ENCODE measurements at regions not wholly inside any gene's neighbourhood (a gene's known extent, or its start where the extent isn't known, plus 50 kb on each side); places are given as distances from the start of the nearest gene placed in this dataset.
"Not testable (repeated sequence)": the region's sequence is repeated elsewhere in the genome, so short reads cannot be mapped to it uniquely, and the experiment has no call there.

- H4K91ac ChIP-seq (ENCODE audit: low read depth, low read length); H4K8ac ChIP-seq (ENCODE audit: low read depth, low read length): not testable (repeated sequence)
- WGBS (ENCODE audit: extremely low coverage, insufficient coverage, insufficient read length), result no CpG with 5 or more reads among the region's 4 CpGs
Measured at GRCh38 chr7:70207-70606, 122.2 kb upstream of the FAM20C start.

DNA sequence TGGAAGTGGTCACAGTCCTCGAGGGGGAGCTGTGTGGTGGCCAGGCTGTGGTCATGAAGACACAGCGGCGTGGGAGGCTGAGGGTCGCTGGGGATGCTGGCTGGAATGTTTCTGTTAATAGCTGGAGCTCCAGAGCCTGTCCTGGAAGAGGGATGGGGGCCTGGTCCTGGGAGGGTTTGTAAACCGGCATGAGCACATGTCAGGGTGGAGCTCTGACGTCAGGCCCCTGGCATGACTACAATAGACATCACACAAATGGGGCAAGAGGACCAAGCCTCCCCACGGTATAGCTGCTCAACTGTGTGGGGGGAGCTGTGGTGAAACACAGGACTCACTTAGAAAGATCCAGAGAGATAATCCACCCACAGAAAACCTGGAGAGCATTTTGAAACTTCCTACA is 121.4 kb upstream of the FAM20C start:
- not testable (repeated sequence) for H3K23ac ChIP-seq (ENCODE audit: low read length); DNase-seq

More at GRCh38 chr7:70207-70606, 122.2 kb upstream of the FAM20C start:
- H3K79me1 ChIP-seq (ENCODE audit: low read length); H3K36me3 ChIP-seq (ENCODE audit: control insufficient read depth in 1 of 2, insufficient read depth in 2 of 2, low read length in 2 of 2); H3K4me2 ChIP-seq (ENCODE audit: low read length); H3K9me3 ChIP-seq (ENCODE audit: insufficient read depth, low read depth, low read length); H2BK120ac ChIP-seq (ENCODE audit: insufficient read depth, low read length, poor library complexity); H4K12ac ChIP-seq (ENCODE audit: low read depth, low read length); H3K18ac ChIP-seq (ENCODE audit: low read length); DNase-seq; H3K27ac ChIP-seq (ENCODE audit: low read depth, low read length); H3K4me1 ChIP-seq (ENCODE audit: control insufficient read depth in 1 of 2, insufficient read depth in 2 of 2, low read length in 2 of 2); H3K4ac ChIP-seq (ENCODE audit: low read depth, low read length); H3K4me3 ChIP-seq (ENCODE audit: low read depth, low read length); H2AFZ ChIP-seq (ENCODE audit: insufficient read depth, low read length, poor library complexity); H3K79me2 ChIP-seq (ENCODE audit: control insufficient read depth, insufficient read depth, low read length, poor library complexity); H2BK12ac ChIP-seq (ENCODE audit: low read length); H3K9ac ChIP-seq (ENCODE audit: low read length); H3K23ac ChIP-seq (ENCODE audit: low read length); H3K27me3 ChIP-seq (ENCODE audit: insufficient read depth, low read length); H3K14ac ChIP-seq (ENCODE audit: low read length); H2BK5ac ChIP-seq (ENCODE audit: low read depth, low read length, poor library complexity); H2AK5ac ChIP-seq (ENCODE audit: low read length): not testable (repeated sequence)

DNA sequence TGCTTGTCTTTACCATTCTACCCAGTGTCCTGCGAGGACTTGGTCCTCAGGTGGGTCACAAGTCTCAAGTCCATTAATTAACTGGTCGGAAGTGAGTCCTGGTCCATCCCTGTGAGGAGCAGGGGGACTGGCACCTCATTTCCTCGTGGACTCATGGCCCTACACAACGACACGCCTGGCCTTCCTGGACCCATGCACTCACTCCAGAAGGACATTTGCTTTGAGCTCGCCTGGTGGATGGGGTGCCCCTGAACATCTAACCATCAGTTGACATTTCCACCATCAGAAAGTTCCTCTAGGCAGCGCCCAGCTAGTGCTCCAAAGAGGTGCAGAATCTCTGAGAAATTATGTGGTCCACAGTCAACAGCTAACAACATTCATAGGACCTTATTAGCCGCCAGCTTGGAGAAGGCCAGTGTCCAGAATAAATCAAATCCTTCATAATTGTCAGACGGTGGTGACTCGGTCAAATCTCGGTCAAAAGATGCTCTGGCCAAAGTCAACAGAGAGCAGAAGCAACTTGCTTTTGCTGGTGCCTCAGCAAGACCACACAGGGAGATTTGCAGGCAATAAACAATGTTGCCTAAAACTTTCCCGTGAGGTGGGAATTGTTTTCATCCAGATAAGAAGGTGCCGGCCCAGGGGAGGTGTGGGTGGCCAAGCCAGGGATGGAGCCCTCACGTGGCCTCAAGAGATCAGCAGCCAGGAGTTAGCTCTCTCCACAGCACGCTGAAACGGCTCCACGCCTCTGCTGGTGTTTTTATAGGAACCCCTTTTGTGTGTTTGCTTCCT is 119.9 kb upstream of the FAM20C start:
- DNase-seq; H3K27me3 ChIP-seq (ENCODE audit: insufficient read depth, low read length); H3K18ac ChIP-seq (ENCODE audit: low read length); H3K9ac ChIP-seq (ENCODE audit: low read length); H2BK120ac ChIP-seq (ENCODE audit: insufficient read depth, low read length, poor library complexity); H2AK5ac ChIP-seq (ENCODE audit: low read length); H3K79me2 ChIP-seq (ENCODE audit: control insufficient read depth, insufficient read depth, low read length, poor library complexity); H4K12ac ChIP-seq (ENCODE audit: low read depth, low read length); H2AFZ ChIP-seq (ENCODE audit: insufficient read depth, low read length, poor library complexity); H3K4me2 ChIP-seq (ENCODE audit: low read length); H2BK12ac ChIP-seq (ENCODE audit: low read length); H3K9me3 ChIP-seq (ENCODE audit: insufficient read depth, low read depth, low read length); H3K4me1 ChIP-seq (ENCODE audit: control insufficient read depth in 1 of 2, insufficient read depth in 2 of 2, low read length in 2 of 2); H3K14ac ChIP-seq (ENCODE audit: low read length); H3K23ac ChIP-seq (ENCODE audit: low read length); H3K4ac ChIP-seq (ENCODE audit: low read depth, low read length); H3K27ac ChIP-seq (ENCODE audit: low read depth, low read length); H3K4me3 ChIP-seq (ENCODE audit: low read depth, low read length); H3K79me1 ChIP-seq (ENCODE audit: low read length); H2BK5ac ChIP-seq (ENCODE audit: low read depth, low read length, poor library complexity); H3K36me3 ChIP-seq (ENCODE audit: control insufficient read depth in 1 of 2, insufficient read depth in 2 of 2, low read length in 2 of 2); H4K91ac ChIP-seq (ENCODE audit: low read depth, low read length); H4K8ac ChIP-seq (ENCODE audit: low read depth, low read length): not testable (repeated sequence)
- WGBS (ENCODE audit: extremely low coverage, insufficient coverage, insufficient read length), result no CpG with 5 or more reads among the region's 17 CpGs

More for the DNA sequence above, 121.4 kb upstream of the FAM20C start:
- H3K79me2 ChIP-seq (ENCODE audit: control insufficient read depth, insufficient read depth, low read length, poor library complexity); H3K9ac ChIP-seq (ENCODE audit: low read length); H3K4me1 ChIP-seq (ENCODE audit: control insufficient read depth in 1 of 2, insufficient read depth in 2 of 2, low read length in 2 of 2); H3K36me3 ChIP-seq (ENCODE audit: control insufficient read depth in 1 of 2, insufficient read depth in 2 of 2, low read length in 2 of 2); H3K79me1 ChIP-seq (ENCODE audit: low read length); H3K27me3 ChIP-seq (ENCODE audit: insufficient read depth, low read length); H3K9me3 ChIP-seq (ENCODE audit: insufficient read depth, low read depth, low read length); H3K4ac ChIP-seq (ENCODE audit: low read depth, low read length); H2BK120ac ChIP-seq (ENCODE audit: insufficient read depth, low read length, poor library complexity); H3K4me2 ChIP-seq (ENCODE audit: low read length); H3K27ac ChIP-seq (ENCODE audit: low read depth, low read length); H4K8ac ChIP-seq (ENCODE audit: low read depth, low read length); H2AK5ac ChIP-seq (ENCODE audit: low read length); H4K12ac ChIP-seq (ENCODE audit: low read depth, low read length); H3K18ac ChIP-seq (ENCODE audit: low read length); H2AFZ ChIP-seq (ENCODE audit: insufficient read depth, low read length, poor library complexity); H3K4me3 ChIP-seq (ENCODE audit: low read depth, low read length); H2BK5ac ChIP-seq (ENCODE audit: low read depth, low read length, poor library complexity); H3K14ac ChIP-seq (ENCODE audit: low read length); H4K91ac ChIP-seq (ENCODE audit: low read depth, low read length); H2BK12ac ChIP-seq (ENCODE audit: low read length): not testable (repeated sequence)
- no CpG with 5 or more reads among the region's 7 CpGs for WGBS (ENCODE audit: extremely low coverage, insufficient coverage, insufficient read length)

DNA sequence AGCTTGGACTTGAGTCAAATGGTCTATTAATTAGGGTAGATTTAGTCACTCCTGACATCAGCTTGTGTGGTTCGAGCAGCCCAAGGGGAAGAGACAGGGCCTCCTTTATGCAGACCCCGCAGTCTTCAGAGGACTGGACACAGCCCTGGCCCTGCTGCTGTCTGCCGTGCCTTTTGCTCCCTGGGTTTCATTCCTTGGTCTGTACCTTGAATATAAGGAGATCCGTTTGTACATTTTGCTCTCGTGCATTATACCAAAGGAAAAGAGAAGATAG is 119.4 kb upstream of the FAM20C start:
- not testable (repeated sequence) for H3K23ac ChIP-seq (ENCODE audit: low read length); H3K27ac ChIP-seq (ENCODE audit: low read depth, low read length); H4K8ac ChIP-seq (ENCODE audit: low read depth, low read length); H3K18ac ChIP-seq (ENCODE audit: low read length); H4K91ac ChIP-seq (ENCODE audit: low read depth, low read length); H3K79me1 ChIP-seq (ENCODE audit: low read length); DNase-seq; H3K4me2 ChIP-seq (ENCODE audit: low read length); H2BK12ac ChIP-seq (ENCODE audit: low read length); H2BK120ac ChIP-seq (ENCODE audit: insufficient read depth, low read length, poor library complexity); H2AFZ ChIP-seq (ENCODE audit: insufficient read depth, low read length, poor library complexity); H2AK5ac ChIP-seq (ENCODE audit: low read length); H3K4me1 ChIP-seq (ENCODE audit: control insufficient read depth in 1 of 2, insufficient read depth in 2 of 2, low read length in 2 of 2); H3K14ac ChIP-seq (ENCODE audit: low read length); H3K27me3 ChIP-seq (ENCODE audit: insufficient read depth, low read length); H3K9me3 ChIP-seq (ENCODE audit: insufficient read depth, low read depth, low read length); H3K36me3 ChIP-seq (ENCODE audit: control insufficient read depth in 1 of 2, insufficient read depth in 2 of 2, low read length in 2 of 2); H4K12ac ChIP-seq (ENCODE audit: low read depth, low read length); H2BK5ac ChIP-seq (ENCODE audit: low read depth, low read length, poor library complexity); H3K79me2 ChIP-seq (ENCODE audit: control insufficient read depth, insufficient read depth, low read length, poor library complexity); H3K4me3 ChIP-seq (ENCODE audit: low read depth, low read length); H3K4ac ChIP-seq (ENCODE audit: low read depth, low read length); H3K9ac ChIP-seq (ENCODE audit: low read length)
- WGBS (ENCODE audit: extremely low coverage, insufficient coverage, insufficient read length), result no CpG with 5 or more reads among the region's 5 CpGs

Data from trophoblast cell (in vitro differentiated cells and primary cell).